ENCODE measurements at regions not wholly inside any gene's neighbourhood (a gene's known extent, or its start where the extent isn't known, plus 50 kb on each side); places are given as distances from the start of the nearest gene placed in this dataset.
"Not testable (repeated sequence)": the region's sequence is repeated elsewhere in the genome, so short reads cannot be mapped to it uniquely, and the experiment has no call there.

DNA sequence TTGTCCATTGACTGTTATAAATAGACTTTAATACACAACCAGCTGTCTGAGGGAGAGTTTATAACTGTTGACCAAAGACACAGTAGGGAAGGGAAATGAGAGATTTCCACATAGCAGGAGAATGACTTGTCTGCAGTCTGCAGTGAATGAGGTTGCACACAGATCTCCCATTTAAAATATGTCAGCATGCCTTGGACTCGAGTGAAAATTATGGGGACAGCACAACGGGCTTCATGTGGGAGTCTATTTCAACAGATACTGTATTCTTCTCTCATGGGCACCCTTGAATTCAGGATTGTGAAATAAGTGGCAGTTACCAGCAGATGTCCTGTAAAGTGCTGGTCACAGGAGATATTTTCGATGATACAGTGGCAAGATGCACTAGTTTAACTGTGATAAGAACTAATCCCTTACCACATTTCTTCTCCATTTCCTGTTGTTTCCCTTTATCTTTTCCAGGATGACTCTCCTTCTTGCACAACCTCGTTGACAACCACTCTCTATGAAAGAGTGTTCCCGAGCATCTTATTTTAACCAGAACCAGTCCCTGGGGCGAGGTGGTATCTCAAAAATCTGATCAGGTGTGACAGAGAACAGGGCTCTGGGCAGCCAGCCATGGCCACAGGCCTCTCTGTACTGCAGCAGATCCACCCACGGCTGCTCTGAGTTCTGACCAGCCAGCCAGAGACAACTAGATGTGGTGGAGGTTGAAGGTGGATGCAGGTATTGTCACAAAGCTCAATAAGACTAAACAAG lies 51.5 kb upstream of the MAP3K1 start:
- no peak for DNase-seq (ENCODE audit: low read depth in 2 of 2)

DNA sequence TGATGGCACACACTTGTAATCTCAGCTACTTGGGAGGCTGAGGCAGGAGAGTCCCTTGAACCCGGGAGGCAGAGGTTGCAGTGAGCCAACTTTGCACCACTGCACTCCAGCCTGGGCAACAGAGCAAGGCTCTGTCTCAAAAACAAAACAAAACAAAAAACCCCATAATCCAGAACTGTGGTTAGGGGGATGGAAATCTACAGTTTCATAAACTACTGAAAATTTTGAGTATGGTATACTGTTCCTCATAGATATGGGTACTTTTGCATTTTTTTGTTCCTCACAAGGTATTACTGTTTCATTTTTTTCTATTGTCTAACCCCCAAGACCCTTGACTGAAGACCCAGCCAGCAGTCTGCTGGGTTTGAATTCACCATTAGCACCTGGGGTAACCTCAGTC lies 52.2 kb upstream of the MAP3K1 start:
- DNase-seq (ENCODE audit: low read depth in 2 of 2), result no peak

DNA sequence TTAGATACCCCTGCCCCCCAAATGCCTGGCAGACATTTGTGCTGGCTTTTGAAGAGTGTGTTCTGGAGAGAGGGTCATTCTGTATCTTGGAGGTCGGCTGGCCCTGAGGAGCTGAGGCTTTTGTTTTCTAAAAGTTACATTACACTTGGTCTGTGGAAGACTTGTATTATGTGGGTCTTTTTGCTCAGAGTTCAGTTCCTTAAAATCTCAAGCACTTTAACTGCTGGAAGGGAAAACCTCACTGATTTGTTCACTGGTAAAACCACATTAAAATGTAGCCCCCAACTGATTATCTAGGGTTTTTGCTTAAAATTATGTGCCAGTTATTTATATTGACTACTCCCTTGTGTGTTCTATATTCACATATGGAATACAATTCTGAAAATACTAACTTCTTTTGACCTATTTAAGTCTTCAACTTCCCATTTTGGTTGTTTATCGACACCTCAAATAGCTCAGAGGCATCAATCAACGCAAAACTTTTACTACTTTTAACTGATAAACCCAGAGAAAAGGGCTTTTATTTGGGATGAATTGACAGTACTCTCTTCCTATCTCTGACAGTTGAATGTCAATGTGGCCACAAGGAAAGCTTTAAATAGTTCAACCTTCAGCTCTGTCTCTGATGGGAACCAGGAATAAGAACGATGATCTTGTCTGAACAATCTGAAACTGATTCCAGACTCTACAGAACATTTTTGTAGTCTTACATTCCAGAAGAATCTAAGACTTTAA lies 54.0 kb upstream of the MAP3K1 start:
- DNase-seq (ENCODE audit: low read depth in 2 of 2), result no peak

DNA sequence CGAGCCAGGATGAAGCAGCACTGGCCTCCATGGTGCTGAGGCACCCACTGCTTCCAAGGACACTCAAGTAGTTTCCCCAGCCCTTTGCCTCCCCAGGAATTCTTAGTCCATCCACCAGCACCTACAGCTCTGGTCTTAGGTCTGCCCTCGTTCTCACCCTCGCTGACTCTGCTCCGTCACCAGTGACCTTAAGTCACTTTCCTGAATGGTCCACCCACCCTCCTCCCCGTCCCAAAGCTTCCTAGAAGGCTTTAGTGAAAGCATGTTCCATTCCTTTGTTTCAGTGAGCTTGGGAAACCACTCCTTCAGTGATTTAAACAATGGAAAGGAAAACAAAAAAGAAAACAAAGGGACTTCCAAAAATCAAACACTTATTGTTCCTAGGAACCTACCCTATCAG lies 54.6 kb upstream of the MAP3K1 start:
- no peak for DNase-seq (ENCODE audit: low read depth in 2 of 2)

DNA sequence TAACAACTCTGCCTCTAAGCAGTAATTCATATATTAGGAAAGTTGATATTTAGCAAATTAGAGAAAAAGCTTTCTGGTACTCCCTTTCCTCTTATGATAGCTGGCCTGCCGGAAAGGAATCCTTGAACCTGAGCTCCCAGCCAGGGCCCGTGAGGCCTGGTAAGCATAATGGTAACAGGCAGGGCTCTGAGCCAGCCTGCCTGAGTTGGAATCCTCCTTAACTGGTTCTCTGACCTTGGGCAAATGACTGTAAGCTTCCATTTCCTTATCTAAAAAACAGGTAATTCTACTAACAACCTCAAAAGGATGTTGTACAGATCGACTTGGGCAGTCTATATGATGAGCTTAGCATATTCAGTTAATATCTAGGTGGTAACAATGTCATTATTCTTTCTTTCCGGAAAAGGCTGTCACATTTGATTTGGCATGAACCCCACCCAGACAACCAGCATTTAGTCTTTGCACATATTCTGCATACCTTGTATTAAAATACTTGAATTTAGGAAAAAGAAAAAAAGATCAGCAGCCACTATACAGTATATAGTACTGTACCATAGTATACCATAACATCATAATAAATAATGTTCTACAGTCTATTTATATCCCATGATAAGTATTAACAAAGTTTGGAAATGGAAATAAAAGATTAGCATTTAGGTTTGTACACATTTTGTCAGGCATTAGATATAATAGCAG lies 55.7 kb upstream of the MAP3K1 start:
- DNase-seq (ENCODE audit: low read depth in 2 of 2), result no peak

DNA sequence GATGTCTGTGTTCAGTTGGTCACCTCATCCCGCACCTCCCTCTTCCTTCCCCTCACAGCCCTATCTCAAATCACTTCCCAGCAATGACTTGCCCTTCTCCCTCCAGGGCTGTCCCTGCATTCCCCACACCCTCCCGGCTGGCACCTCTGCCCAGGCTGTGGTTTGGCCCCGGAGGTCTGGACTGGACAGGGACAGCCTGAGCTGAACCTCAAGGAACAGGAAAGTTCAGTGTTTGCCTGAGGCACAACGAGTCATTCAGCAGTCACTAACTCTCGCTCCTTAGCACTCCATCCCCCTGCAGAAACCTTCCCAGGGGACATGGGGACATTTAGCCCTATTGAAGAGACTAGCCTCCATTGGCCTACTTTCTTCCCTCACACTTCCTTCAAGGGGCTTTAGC lies 58.3 kb upstream of the MAP3K1 start:
- DNase-seq (ENCODE audit: low read depth in 2 of 2), result no peak

DNA sequence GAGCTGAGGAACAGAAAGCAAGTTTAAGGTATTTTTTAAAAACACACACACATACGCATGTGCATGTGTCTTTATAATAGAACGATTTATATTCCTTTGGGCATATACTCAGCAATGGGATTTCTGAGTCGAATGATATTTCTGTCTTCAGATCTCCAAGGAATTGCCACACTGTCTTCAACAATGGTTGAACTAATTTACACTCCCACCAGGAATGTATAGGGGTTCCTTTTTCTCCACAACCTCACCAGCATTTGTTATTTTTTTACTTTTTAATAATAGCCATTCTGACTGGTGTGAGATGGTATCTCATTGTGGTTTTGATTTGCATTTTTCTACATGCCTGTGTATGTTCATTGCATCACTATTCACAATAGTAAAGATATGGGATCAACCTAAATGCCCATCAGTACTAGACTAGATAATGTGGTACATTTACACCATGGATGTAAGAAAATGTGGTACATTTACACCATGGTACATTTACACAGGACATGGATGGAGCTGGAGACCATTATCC lies 60.3 kb upstream of the MAP3K1 start:
- no peak for DNase-seq (ENCODE audit: low read depth in 2 of 2)

DNA sequence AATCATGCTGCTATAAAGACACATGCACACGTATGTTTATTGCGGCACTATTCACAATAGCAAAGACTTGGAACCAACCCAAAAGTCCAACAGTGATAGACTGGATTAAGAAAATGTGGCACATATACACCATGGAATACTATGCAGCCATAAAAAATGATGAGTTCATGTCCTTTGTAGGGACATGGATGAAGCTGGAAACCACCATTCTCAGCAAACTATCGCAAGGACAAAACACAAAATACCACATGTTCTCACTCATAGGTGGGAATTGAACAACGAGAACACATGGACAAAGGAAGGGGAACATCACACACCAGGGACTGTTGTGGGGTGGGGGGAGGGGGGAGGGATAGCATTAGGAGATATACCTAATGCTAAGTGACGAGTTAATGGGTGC lies 61.8 kb upstream of the MAP3K1 start:
- not testable (repeated sequence) for DNase-seq (ENCODE audit: low read depth in 2 of 2)

DNA sequence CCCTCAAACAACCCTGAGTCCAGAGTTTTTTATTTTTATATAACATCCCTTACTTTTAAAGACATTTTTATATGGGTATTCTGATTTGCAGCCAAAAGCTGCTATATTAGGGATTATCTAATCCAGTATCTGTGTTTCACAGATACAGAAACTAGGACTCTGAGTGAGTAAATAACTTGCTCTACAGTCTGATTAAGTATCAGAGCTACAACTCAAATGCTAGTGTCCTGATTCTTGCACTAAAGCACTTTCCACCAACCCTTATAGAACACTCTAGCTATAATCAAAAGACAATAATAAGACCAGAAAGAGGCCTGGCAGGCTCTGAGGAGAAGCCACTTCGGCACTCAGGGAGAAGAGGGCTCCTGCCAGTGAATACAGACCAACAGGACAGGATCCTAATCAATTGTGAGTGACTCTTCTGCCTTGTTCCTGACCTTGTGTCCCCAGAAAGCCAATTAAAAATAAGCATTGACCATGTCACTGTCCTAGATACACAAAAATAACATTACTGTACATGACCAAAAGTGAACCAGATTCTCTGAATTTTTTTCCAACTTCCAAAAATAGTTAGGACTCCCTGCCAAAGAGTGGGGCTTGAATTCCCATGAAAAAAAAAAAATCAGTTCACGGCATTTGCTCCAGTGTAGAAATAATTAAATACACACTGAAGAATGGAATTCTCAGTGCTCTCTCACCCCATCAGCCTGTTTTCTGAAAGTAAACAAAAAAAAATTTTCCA lies 63.6 kb upstream of the MAP3K1 start:
- DNase-seq (ENCODE audit: low read depth in 2 of 2), result no peak

DNA sequence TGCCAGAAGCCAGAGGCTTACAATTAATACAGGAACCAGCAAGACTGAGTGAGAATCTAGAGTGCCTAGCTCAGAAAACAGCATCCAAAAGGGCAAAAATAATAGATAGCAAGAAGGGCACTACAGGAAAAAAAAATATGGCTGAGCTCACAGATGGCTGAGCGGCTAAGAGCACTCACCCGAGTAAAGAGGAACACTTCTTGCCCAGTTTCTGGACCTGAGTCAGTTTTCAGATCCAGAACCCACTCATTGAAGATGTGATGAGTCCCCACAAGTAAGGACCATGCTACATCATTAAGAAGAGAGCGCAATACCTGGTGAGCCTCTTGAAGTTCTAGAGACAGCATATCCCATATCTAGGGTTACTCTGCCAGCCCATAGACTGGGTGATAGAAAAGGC lies 65.5 kb upstream of the MAP3K1 start:
- no peak for DNase-seq (ENCODE audit: low read depth in 2 of 2)

DNA sequence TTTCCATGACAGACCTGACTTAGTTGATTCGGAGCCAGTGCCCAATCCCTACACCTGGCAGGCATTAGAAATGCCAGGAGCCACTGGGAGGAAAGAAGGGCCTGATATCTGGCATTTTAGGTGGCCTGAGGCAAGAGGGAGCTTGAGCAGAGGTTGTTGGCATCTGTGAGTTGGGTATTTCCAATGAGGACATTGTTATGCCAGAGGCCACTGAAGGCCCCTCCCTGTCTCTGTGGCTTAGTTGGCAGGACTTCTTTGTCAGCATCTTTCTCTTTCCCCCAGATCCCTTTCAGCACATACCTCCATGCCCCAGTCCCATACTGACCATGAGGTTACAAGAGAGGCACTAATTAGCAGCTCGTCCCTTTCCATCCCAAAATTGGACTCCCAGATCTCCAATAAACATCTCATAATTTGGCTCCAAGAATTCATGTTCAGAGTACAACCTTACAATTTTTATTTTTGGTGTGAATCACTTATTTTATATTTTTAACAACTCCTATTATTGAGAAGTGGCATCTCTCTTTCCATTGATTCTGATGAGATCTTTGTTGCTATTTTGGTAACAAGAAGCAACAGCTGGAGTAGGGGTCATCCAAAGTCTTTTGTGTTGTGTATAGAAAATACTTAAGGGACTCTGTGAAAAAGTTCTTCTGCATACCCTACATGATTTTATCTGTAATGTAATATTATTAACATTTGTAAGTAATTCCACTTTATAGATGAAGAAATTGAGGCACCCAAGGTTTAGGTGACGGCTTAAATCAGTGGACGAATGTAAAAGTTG lies 68.6 kb upstream of the MAP3K1 start:
- no peak for DNase-seq (ENCODE audit: low read depth in 2 of 2)

DNA sequence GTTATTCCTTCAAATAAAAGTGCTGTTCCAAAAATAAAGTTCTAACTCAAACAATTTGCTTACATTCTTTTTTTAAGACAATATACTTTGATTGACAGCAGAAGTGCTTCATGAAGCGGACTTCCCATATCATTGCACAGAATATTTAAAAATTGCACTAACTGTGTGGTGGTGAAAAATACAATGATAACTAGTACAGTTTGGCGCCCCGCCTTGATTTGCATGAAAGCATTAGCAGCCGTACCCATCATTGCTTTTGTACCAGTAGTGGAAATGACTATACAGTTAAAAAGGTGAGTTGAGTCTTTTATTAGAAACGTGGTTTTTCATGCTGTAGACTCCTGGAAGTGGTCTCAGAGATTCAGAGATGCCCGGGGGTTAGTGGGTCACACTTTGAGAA lies 69.5 kb upstream of the MAP3K1 start:
- no peak for DNase-seq (ENCODE audit: low read depth in 2 of 2)

DNA sequence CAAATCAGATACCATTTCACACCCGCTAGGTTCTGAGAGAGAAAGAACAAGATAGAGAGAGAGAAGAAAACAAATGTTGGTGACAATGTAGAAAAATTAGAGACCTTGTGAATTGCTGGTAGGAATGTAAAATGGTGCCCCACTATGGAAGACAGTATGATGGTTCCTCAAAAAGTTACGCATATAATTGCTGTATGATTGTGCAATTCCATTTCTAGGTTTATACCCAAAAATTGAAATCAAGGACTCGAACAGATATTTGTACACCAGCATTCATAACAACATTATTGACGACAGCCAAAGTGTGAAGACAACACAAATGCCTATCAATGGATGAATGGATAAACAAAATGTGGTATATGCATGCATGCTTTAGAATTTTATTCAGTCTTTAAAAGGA lies 74.5 kb upstream of the MAP3K1 start:
- no peak for DNase-seq (ENCODE audit: low read depth in 2 of 2)

DNA sequence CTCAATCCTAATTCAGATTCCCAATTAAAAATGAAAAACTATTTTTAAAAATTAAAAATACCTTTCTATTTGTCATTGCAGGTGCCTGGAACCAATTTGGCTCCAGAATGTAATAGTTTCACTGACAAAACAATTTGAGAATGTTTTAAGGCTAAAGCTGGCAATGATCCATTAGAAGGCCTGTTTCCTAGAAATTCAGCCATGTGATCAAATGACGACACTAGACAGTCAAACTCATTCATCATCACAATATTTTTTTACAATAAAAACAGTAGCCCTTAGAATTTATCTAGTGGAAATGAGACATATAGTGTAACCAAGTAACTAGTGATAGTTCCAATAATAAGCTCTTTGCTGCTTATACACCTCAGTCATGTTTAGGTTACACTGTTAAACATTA lies 75.4 kb upstream of the MAP3K1 start:
- DNase-seq (ENCODE audit: low read depth in 2 of 2), result no peak

DNA sequence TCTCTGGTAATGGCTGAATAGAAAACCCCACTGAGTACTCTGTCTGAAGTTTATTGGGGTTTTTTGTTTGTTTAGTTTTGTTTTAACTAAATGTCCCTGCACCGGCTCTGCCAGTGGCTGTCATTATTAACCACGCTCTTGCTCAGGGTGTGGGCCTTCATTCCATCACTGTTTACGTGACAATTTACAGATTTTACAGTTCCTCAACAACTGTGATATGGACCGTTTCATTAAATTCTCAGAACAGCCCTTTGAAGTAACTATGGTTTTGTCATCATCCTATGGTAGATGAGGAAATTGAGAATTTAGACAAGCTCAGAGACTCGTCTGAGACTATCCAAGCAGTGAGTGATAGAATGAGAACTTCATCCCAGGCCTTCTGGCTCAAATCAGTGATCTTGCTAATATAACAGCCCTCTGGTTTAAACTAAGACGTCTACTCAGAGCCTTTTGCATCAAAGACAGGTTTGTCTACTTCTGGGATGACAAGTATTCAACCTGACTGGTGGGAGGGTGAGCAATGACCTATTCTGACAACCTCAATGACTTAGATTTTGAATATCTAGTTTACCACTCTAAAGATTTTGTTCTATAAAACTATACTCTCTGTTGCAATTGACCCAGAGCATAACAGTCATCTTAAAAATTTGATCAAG lies 77.3 kb upstream of the MAP3K1 start:
- DNase-seq (ENCODE audit: low read depth in 2 of 2), result no peak

DNA sequence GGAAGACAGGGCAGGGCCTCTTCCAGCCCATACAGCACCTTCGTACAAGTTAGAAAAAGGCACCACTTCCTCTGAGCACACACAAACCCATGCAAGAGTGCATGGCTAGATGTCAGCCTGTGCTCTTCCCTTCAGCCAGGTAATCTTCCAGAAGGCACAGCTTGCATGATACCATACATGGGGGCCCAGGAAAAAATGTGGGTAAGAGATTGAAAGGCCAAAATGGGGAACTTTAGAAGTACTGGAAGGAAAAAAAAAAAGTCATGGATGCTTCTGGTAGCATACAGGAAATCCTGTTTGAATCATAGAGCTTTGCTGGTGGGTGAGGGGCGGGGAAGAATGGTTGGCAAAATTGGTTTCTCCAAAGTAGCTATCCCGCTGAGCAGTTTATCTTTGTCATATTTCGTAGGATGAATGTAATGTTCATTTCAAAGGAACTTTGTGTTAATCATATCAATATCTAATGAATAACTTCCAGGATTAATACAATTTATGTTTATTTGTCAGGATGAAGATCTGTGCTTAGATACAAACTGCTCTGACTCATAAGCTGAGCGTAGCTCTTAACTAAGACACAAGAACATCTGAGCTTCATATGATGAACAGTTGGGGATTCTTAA lies 78.2 kb upstream of the MAP3K1 start:
- no peak for DNase-seq (ENCODE audit: low read depth in 2 of 2)

DNA sequence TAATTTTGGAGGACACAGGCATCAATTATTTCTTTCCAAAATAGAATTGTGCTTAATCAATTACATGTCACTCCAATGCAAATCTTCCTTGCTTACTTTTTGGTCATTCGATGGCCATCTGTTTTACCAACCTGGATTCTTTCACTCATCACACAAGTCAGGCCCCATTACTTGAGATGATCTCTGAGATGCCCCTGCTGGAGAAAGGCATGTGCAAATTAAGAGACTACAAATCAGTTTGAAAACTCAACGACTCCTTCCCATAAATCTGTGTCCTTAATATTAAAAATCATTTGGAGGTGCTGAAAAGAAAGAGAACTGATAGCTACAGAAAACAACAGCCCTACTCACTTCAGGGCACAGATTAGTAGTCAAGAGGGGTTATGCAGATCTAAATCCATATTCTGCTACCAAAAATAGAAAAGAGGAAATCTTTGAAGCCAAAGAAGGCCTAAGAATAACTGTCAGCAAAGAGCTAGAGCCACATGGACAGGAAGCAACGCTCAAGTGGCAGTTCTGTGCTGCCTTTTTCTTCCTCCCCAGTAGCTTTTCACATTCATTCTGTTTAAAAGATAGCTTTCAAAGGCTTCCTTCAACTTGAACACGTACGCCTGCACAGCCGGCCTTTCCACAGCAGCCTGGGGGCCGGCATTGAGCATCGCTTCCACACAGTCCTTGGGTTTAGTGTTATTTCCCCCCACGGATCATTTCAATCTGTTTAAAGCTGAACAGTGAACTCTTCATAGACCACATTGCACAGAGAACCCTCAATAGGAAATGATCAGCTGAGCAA lies 79.3 kb upstream of the MAP3K1 start:
- no peak for DNase-seq (ENCODE audit: low read depth in 2 of 2)

DNA sequence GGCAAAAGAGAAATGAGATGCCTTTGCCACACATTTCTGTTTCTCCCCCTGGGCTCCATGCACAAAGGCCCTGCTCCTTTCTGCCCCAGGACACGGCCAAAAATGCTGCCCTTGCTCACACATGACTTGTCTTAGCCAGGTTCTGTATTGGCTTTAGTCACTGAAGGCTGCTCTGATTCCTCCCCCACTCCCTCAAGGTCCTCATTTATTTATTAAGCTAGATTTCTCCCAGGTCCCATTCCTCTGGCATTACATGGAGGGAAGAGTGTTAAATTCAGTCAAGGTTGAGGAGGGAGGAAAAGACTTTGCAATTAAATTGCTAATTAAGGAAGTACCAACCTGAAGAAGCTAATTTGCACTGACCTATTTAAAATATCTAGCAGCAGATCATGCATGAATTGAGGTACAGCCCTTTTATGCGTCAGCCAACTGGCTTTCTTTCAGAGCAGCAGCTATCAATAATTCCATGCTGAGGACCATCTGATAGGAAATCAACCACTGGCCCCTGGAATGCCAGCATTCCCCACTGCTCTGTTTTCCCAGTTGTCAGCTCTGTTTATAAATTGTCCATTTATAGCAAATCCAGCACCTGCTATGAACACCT lies 81.2 kb upstream of the MAP3K1 start:
- no peak for DNase-seq (ENCODE audit: low read depth in 2 of 2)

DNA sequence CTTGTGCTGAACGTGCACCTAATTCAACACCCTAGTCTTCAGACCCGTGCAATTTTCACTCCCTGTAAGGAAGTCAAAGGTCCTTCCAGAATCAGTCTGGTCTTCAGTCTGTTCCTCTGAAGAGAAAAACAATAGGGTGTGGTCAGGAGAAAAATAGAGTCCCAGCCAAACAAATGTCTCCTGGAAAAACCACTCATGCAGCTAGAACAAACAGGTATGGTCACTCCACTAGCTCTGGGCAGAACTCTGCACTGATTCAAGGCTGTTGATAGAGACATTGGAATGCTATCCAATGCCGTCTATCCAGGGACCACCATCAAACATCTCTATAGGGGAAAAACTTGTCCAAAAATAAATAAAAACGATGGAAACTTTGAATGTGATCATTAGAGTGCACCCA lies 81.8 kb upstream of the MAP3K1 start:
- no peak for DNase-seq (ENCODE audit: low read depth in 2 of 2)
